AG10803 (cell line): ENCODE measurements at regions not wholly inside any gene's neighbourhood (a gene's known extent, or its start where the extent isn't known, plus 50 kb on each side); places are given as distances from the start of the nearest gene placed in this dataset.

ENCODE experiments used
- DNase-seq: peaks from one replicate; pipeline ENCODE4 v3.0.0; 2010; ENCODE audit warnings: low read depth
- H3K4me3 ChIP-seq: 2 replicates; pipeline ENCODE4 v1.5.1; 2011; ENCODE audit warnings: mild to moderate bottlenecking, low read length, control low read depth
- TF ChIP-seq, protein P1 (sequence below): conservative IDR thresholded peaks from 2 replicates; pipeline ENCODE4 v1.5.1; 2011; ENCODE audit warnings: mild to moderate bottlenecking, low read length, control low read depth, inconsistent platforms

GRCh38 chr11:31947051-31947450 lies 135.9 kb upstream of the PAX6 start:
- no peak overlapping the region for H3K4me3 ChIP-seq
- DNase-seq: no peak
- TF ChIP-seq, protein P1, sequence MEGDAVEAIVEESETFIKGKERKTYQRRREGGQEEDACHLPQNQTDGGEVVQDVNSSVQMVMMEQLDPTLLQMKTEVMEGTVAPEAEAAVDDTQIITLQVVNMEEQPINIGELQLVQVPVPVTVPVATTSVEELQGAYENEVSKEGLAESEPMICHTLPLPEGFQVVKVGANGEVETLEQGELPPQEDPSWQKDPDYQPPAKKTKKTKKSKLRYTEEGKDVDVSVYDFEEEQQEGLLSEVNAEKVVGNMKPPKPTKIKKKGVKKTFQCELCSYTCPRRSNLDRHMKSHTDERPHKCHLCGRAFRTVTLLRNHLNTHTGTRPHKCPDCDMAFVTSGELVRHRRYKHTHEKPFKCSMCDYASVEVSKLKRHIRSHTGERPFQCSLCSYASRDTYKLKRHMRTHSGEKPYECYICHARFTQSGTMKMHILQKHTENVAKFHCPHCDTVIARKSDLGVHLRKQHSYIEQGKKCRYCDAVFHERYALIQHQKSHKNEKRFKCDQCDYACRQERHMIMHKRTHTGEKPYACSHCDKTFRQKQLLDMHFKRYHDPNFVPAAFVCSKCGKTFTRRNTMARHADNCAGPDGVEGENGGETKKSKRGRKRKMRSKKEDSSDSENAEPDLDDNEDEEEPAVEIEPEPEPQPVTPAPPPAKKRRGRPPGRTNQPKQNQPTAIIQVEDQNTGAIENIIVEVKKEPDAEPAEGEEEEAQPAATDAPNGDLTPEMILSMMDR: no peak

DNA sequence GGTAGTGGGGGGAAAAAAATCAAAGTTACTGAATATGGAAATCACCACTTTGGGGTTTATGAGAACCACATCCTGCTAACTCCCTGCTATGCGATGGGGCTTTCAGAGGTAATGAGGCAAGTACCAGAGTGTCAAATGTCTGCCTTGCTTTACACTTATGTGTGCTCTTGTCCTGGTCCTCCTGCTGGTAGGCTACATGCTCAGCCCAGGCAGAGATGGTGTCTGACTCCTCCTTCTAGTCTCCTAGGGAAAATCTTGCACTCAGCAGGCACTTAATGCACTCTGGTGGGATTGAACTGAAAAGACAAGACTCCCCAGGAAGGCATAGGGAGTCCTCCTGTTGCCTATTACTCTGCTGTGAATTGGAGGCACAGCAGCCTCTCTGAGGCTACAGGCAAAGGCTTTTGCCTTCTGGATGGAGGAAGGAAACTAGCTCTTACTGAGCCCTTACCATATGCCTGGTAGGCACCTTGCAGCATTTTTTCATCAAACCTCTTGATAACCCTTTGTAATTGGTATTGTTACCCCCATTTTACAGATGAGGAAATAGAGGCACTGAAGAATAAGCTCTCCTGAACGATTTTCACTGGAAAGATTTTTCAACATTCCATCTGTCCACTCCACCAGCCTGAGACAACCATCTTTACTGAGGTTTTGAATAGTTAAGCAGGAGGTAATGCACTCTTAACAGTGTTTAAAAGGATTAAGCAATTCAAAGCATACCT lies 132.1 kb upstream of the PAX6 start:
- no peak for DNase-seq
- H3K4me3 ChIP-seq: no peak overlapping the region
- TF ChIP-seq, protein P1: no peak

DNA sequence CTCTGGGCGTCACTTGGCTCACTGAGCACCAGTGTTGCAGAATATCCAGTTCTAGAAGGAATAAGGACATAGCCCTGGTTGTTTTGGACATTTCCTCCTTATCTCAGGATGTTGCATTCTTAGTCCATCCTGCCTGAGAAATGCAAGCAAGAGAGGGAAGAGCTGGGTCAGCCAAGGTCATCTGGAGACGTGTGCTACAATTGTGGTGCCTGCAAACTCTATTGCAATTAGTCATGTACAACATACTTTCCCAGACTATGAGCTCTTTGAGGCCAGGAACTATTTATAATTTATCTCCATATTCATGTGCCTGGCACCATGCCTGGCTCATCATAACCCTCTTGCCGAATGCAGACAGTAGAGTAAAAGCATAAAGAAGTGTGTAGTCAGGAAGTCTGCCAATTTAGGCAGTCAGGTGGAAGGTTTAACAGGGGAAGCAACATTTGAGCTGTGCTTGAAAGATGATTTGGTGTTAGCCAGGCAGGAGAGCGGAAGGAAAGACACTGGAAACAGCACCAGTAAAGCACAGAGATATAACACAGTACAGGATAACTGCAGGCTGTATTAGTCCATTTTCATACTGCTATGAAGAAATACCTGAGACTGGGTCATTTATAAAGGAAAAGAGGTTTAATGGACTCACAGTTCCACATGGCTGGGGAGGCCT lies 129.4 kb upstream of the PAX6 start:
- peak; percentile 59 for DNase-seq
- TF ChIP-seq, protein P1: no peak
- H3K4me3 ChIP-seq: no peak overlapping the region

DNA sequence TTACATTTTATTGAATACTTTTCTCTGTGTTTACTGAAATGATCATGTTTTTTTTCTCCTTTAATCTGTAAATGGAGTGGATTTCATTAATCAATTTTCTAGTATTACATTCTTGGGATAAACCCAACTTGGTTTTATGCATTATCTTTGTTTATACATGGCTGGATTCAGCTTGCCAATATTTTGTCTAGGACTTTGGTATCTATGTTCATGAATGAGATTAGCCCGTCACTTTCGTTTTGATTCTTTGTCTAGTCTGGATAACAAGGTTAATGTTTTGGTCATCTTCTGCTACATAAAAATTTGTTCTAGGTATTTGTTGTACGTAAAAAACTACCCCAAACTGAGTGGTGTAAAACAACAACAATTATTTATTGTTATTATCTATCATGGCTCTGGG lies 127.9 kb upstream of the PAX6 start:
- DNase-seq: no peak
- TF ChIP-seq, protein P1: no peak
- H3K4me3 ChIP-seq: no peak overlapping the region

GRCh38 chr11:31936312-31936711 lies 125.2 kb upstream of the PAX6 start:
- H3K4me3 ChIP-seq: no peak overlapping the region
- no peak for DNase-seq
- TF ChIP-seq, protein P1: no peak

DNA sequence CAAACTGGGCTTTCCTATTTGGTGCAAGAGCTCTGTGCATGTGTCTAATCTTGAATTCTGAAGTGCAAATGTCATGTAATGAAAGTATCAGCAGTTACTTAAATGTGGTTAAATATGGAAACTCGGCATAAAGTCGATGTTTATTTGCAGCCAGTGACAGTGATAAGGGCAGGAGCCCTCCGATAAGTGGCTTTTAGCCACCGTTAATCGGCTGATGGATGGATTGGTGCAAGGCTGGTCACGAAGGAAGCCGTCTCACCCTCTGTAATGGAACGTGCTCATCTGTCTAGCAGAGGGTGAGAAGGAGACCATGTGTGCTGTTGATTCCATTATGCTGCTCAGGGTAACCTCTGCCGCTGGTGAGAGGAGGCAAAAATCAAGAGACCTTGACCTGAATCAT lies 121.8 kb upstream of the PAX6 start:
- DNase-seq: no peak
- H3K4me3 ChIP-seq: no peak overlapping the region
- TF ChIP-seq, protein P1: no peak

GRCh38 chr11:31927982-31928381 lies 116.9 kb upstream of the PAX6 start:
- TF ChIP-seq, protein P1: no peak
- no peak for DNase-seq
- no peak overlapping the region for H3K4me3 ChIP-seq
